ENCODE measurements at regions not wholly inside any gene's neighbourhood (a gene's known extent, or its start where the extent isn't known, plus 50 kb on each side); places are given as distances from the start of the nearest gene placed in this dataset.

GRCh38 chr4:10333942-10334341 is 123.3 kb downstream of the ZNF518B start:
- intact Hi-C loops (cut with DNase I; ENCODE audit: low total_unique reads), result no loop called here
- no peak for TF ChIP-seq POLR2A (IDR thresholded peaks at IDR 0.05)
- no peak for TF ChIP-seq CTCF (IDR thresholded peaks at IDR 0.05)
- H3K9me3 ChIP-seq, result no peaks in the 10 kb centered on the region
- no peaks in the 10 kb centered on the region for H3K4me1 ChIP-seq
- H3K4me3 ChIP-seq, result no peak overlapping the region
- H3K27me3 ChIP-seq, result no peaks in the 10 kb centered on the region
- 42 to 55% methylated on average over 1 of the region's 1 CpG for WGBS, 2 donors
- H3K36me3 ChIP-seq (ENCODE audit: low read depth, missing control alignments), result no peaks in the 10 kb centered on the region
- H3K27ac ChIP-seq, result no peak overlapping the region
- no peak for DNase-seq

DNA sequence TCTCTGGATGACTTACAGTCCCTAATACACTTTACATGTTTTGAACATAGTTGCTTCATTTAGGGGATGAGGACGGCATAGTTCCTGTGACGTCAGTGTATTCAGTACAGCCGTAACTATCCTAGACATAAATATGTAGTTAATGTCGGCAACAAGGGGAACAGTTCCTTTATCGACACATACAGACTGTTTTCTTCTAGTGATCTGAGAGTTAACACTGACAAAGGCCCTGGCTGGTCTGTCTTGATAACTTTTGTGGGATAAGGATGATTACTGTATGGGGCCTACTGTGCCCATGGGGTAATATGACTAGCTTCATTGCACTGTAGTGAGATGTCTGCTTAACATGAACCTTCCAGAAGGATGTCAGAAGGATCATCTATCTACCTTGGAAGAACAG is 131.2 kb downstream of the ZNF518B start:
- H3K27ac ChIP-seq, result no peak overlapping the region
- 67 to 72% methylated on average over 5 of the region's 5 CpGs for WGBS, 2 donors
- DNase-seq, result no peak
- no peak overlapping the region for H3K4me3 ChIP-seq
- H3K36me3 ChIP-seq (ENCODE audit: low read depth, missing control alignments), result no peaks in the 10 kb centered on the region
- intact Hi-C loops (cut with DNase I; ENCODE audit: low total_unique reads), result no loop called here
- no peaks in the 10 kb centered on the region for H3K27me3 ChIP-seq
- no peak for TF ChIP-seq POLR2A (IDR thresholded peaks at IDR 0.05)
- TF ChIP-seq CTCF (IDR thresholded peaks at IDR 0.05), result no peak
- no peaks in the 10 kb centered on the region for H3K4me1 ChIP-seq
- no peaks in the 10 kb centered on the region for H3K9me3 ChIP-seq

DNA sequence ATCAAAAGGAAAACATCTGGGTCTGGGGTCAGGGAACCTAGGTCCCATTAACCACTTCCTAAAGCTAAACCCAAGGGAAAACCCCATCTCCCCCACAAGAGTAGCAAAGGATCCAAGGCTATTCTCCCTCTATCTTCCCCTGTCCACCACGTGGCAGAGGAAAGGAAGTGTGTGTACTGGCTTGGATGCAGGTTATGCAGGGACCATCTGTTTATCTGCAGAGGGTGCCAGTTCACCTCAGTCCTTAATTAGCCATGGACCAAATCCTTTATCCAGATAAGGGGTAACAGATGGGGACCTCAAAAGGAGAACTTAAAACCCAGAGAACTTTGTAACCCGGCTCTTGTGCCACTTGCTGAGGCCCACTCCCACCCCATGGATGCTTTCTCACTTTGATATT is 135.3 kb downstream of the ZNF518B start:
- WGBS, 2 donors, result 22 to 25% methylated on average over 2 of the region's 2 CpGs
- intact Hi-C loops (cut with DNase I; ENCODE audit: low total_unique reads), result no loop called here
- DNase-seq, result no peak
- no peak overlapping the region for H3K4me3 ChIP-seq
- H3K4me1 ChIP-seq, result no peaks in the 10 kb centered on the region
- no peaks in the 10 kb centered on the region for H3K9me3 ChIP-seq
- H3K27me3 ChIP-seq, result no peaks in the 10 kb centered on the region
- H3K36me3 ChIP-seq (ENCODE audit: low read depth, missing control alignments), result no peaks in the 10 kb centered on the region
- no peak overlapping the region for H3K27ac ChIP-seq
- no peak for TF ChIP-seq POLR2A (IDR thresholded peaks at IDR 0.05)
- no peak for TF ChIP-seq CTCF (IDR thresholded peaks at IDR 0.05)

DNA sequence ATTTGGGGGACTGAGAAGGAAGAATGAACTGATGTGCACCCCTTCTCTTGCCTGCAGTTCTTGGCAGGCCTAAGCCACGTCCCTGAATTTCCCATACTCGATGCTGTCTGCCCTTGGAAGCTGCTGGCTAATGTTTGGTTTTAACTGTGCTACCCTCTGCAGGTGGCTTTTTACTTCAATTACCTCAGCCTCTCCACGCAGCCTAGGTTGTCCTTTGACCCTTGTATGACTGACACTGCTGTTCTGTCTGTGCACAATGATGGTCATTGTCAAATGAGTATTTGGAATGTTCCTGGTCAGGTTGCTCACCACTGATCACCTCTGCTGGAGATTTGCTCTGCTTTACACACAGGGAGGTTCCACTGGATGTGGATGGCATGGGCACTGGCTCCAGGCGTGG is 137.1 kb downstream of the ZNF518B start:
- H3K27me3 ChIP-seq, result no peaks in the 10 kb centered on the region
- WGBS, 2 donors, result 55 to 71% methylated on average over 3 to 4 of the region's 4 CpGs
- no peak overlapping the region for H3K4me3 ChIP-seq
- no peak for DNase-seq
- H3K36me3 ChIP-seq (ENCODE audit: low read depth, missing control alignments), result no peaks in the 10 kb centered on the region
- H3K4me1 ChIP-seq, result no peaks in the 10 kb centered on the region
- no peak overlapping the region for H3K27ac ChIP-seq
- TF ChIP-seq POLR2A (IDR thresholded peaks at IDR 0.05) (no peak), CTCF (IDR thresholded peaks at IDR 0.05) (no peak)
- intact Hi-C loops (cut with DNase I; ENCODE audit: low total_unique reads), result no loop called here
- no peaks in the 10 kb centered on the region for H3K9me3 ChIP-seq

GRCh38 chr4:10317345-10317744 is 139.9 kb downstream of the ZNF518B start:
- H3K27ac ChIP-seq, result no peak overlapping the region
- intact Hi-C loops (cut with DNase I; ENCODE audit: low total_unique reads), result no loop called here
- H3K4me3 ChIP-seq, result no peak overlapping the region
- no peaks in the 10 kb centered on the region for H3K4me1 ChIP-seq
- TF ChIP-seq CTCF (IDR thresholded peaks at IDR 0.05), result no peak
- no peak for TF ChIP-seq POLR2A (IDR thresholded peaks at IDR 0.05)
- 20 to 42% methylated on average over 1 to 2 of the region's 2 CpGs for WGBS, 2 donors
- no peaks in the 10 kb centered on the region for H3K9me3 ChIP-seq
- H3K36me3 ChIP-seq (ENCODE audit: low read depth, missing control alignments), result no peaks in the 10 kb centered on the region
- H3K27me3 ChIP-seq, result no peaks in the 10 kb centered on the region
- DNase-seq, result no peak

All from testis (tissue), 2 donors.